SK-N-SH treated with all-trans-retinoic acid at 6 μM for 48 hours (cell line): ENCODE measurements at regions not wholly inside any gene's neighbourhood (a gene's known extent, or its start where the extent isn't known, plus 50 kb on each side); places are given as distances from the start of the nearest gene placed in this dataset.

Experiments
- ATAC-seq: fragments of 200-7000 bp; cut with Tn5 transposase; 3 replicates; pipeline ENCODE4 v1.9.1; 2020; ENCODE audit warnings: mild to moderate bottlenecking, moderate library complexity
- ARNTL ChIP-seq: fragments of 450-650 bp; formaldehyde crosslinking; IDR thresholded peaks from 2 replicates; pipeline ENCODE4 v1.5.0; 2020; ENCODE audit warnings: low read depth, mild to moderate bottlenecking, moderate library complexity, borderline replicate concordance
- CSDC2 ChIP-seq: fragments of 250-450 bp; sonication (Bioruptor Pico); IDR thresholded peaks from 2 replicates; pipeline ENCODE4 v1.5.0; 2020; ENCODE audit warnings: mild to moderate bottlenecking, moderate library complexity
- ESRRG ChIP-seq: fragments of 250-450 bp; sonication (Bioruptor Pico); IDR thresholded peaks from 2 replicates; pipeline ENCODE4 v1.6.1; 2021; ENCODE audit warnings: mild to moderate bottlenecking
- ISL1 ChIP-seq: fragments of 250-450 bp; sonication (Bioruptor Pico); IDR thresholded peaks from 2 replicates; pipeline ENCODE4 v2.1.2; 2022; ENCODE audit warnings: mild to moderate bottlenecking, moderate library complexity
- OSR1 ChIP-seq: fragments of 250-450 bp; sonication (Bioruptor Pico); IDR thresholded peaks from 2 replicates; pipeline ENCODE4 v1.8.0; 2022; ENCODE audit warnings: moderate library complexity, mild to moderate bottlenecking, inconsistent platforms
- RARB ChIP-seq: fragments of 250-450 bp; sonication (Bioruptor Pico); IDR thresholded peaks from 2 replicates; pipeline ENCODE4 v1.8.0; 2021; ENCODE audit warnings: mild to moderate bottlenecking, moderate library complexity
- SNAI2 ChIP-seq: fragments of 250-450 bp; sonication (Bioruptor Pico); IDR thresholded peaks from 2 replicates; pipeline ENCODE4 v1.5.0; 2020; ENCODE audit warnings: mild to moderate bottlenecking, moderate library complexity
- TCF4 ChIP-seq: fragments of 250-450 bp; sonication (Bioruptor Pico); IDR thresholded peaks from 2 replicates; pipeline ENCODE4 v1.8.0; 2021; ENCODE audit warnings: mild to moderate bottlenecking, moderate library complexity, borderline replicate concordance
- TOX ChIP-seq: fragments of 250-450 bp; sonication (Bioruptor Pico); IDR thresholded peaks from 2 replicates; pipeline ENCODE4 v1.8.0; 2021; ENCODE audit warnings: mild to moderate bottlenecking, moderate library complexity, borderline replicate concordance
- ZC3H10 ChIP-seq: fragments of 250-450 bp; sonication (Bioruptor Pico); IDR thresholded peaks from 2 replicates; pipeline ENCODE4 v1.5.1; 2021; ENCODE audit warnings: mild to moderate bottlenecking, moderate library complexity
- ZFP3 ChIP-seq: fragments of 250-450 bp; sonication (Bioruptor Pico); IDR thresholded peaks from 2 replicates; pipeline ENCODE4 v1.5.0; 2020; ENCODE audit warnings: mild to moderate bottlenecking, moderate library complexity
- ZFP30 ChIP-seq: fragments of 450-650 bp; formaldehyde crosslinking; IDR thresholded peaks from 2 replicates; pipeline ENCODE4 v1.5.0; 2022; ENCODE audit warnings: mild to moderate bottlenecking, moderate library complexity
- ZNF565 ChIP-seq: fragments of 450-650 bp; formaldehyde crosslinking; conservative IDR thresholded peaks from 2 replicates; pipeline ENCODE4 v1.5.0; 2020; ENCODE audit warnings: low read depth, mild to moderate bottlenecking, moderate library complexity
- ZNF70 ChIP-seq: fragments of 450-650 bp; formaldehyde crosslinking; IDR thresholded peaks from 2 replicates; pipeline ENCODE4 v1.5.0; 2020; ENCODE audit warnings: mild to moderate bottlenecking, moderate library complexity
- ZNF8 ChIP-seq: fragments of 450-650 bp; formaldehyde crosslinking; IDR thresholded peaks from 2 replicates; pipeline ENCODE4 v1.5.0; 2020; ENCODE audit warnings: mild to moderate bottlenecking, moderate library complexity
- TF ChIP-seq, protein P1 (sequence below): fragments of 250-450 bp; sonication (Bioruptor Pico); IDR thresholded peaks from 2 replicates; pipeline ENCODE4 v1.8.0; 2021; ENCODE audit warnings: low read depth, mild to moderate bottlenecking, moderate library complexity, borderline replicate concordance
- TF ChIP-seq, protein P2 (sequence below): fragments of 250-450 bp; sonication (Bioruptor Pico); IDR thresholded peaks from 2 replicates; pipeline ENCODE4 v1.5.1; 2020; ENCODE audit warnings: low read depth, mild to moderate bottlenecking, moderate library complexity
- TF ChIP-seq, protein P3 (sequence below): fragments of 250-450 bp; sonication (Bioruptor Pico); IDR thresholded peaks from 2 replicates; pipeline ENCODE4 v1.5.1; 2021; ENCODE audit warnings: mild to moderate bottlenecking, moderate library complexity
- TF ChIP-seq, protein P4 (sequence below): fragments of 250-450 bp; sonication (Bioruptor Pico); IDR thresholded peaks from 2 replicates; pipeline ENCODE4 v1.8.0; 2020; ENCODE audit warnings: mild to moderate bottlenecking, moderate library complexity, borderline replicate concordance

DNA sequence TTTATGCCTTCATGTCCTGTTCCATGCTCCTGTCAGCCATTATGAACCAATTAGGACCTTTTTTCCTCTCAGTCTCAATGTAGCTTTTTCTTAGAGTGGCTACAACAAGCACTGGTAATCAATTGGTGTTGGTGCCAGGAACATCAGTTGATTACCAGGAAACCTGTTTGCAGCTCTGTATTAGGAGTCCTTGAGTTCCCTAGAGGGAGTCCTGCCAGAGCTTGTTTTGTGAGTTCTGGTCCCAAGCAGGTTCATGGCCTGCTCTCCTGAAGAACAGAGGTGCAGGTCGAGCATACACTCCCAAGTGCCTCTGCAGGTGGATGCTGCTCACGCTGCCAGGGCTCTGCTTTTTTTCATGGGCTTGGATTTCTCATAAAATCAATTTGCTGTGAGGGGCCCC lies 137.9 kb upstream of the PRR23C start:
- ATAC-seq, result no peak
- TF ChIP-seq SNAI2 (CRISPR knock-in tag) (no peak), TOX (CRISPR knock-in tag) (no peak), ARNTL (CRISPR knock-in tag) (no peak), ISL1 (CRISPR knock-in tag) (no peak), ZNF70 (CRISPR knock-in tag) (no peak)
- TF ChIP-seq, protein P1, sequence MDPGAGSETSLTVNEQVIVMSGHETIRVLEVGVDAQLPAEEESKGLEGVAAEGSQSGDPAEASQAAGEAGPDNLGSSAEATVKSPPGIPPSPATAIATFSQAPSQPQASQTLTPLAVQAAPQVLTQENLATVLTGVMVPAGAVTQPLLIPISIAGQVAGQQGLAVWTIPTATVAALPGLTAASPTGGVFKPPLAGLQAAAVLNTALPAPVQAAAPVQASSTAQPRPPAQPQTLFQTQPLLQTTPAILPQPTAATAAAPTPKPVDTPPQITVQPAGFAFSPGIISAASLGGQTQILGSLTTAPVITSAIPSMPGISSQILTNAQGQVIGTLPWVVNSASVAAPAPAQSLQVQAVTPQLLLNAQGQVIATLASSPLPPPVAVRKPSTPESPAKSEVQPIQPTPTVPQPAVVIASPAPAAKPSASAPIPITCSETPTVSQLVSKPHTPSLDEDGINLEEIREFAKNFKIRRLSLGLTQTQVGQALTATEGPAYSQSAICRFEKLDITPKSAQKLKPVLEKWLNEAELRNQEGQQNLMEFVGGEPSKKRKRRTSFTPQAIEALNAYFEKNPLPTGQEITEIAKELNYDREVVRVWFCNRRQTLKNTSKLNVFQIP, result no peak
- TF ChIP-seq, protein P2, sequence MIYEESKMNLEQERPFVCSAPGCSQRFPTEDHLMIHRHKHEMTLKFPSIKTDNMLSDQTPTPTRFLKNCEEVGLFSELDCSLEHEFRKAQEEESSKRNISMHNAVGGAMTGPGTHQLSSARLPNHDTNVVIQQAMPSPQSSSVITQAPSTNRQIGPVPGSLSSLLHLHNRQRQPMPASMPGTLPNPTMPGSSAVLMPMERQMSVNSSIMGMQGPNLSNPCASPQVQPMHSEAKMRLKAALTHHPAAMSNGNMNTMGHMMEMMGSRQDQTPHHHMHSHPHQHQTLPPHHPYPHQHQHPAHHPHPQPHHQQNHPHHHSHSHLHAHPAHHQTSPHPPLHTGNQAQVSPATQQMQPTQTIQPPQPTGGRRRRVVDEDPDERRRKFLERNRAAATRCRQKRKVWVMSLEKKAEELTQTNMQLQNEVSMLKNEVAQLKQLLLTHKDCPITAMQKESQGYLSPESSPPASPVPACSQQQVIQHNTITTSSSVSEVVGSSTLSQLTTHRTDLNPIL (CRISPR knock-in tag), result no peak
- TF ChIP-seq, protein P3, sequence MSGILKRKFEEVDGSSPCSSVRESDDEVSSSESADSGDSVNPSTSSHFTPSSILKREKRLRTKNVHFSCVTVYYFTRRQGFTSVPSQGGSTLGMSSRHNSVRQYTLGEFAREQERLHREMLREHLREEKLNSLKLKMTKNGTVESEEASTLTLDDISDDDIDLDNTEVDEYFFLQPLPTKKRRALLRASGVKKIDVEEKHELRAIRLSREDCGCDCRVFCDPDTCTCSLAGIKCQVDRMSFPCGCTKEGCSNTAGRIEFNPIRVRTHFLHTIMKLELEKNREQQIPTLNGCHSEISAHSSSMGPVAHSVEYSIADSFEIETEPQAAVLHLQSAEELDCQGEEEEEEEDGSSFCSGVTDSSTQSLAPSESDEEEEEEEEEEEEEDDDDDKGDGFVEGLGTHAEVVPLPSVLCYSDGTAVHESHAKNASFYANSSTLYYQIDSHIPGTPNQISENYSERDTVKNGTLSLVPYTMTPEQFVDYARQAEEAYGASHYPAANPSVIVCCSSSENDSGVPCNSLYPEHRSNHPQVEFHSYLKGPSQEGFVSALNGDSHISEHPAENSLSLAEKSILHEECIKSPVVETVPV (CRISPR knock-in tag), result no peak

DNA sequence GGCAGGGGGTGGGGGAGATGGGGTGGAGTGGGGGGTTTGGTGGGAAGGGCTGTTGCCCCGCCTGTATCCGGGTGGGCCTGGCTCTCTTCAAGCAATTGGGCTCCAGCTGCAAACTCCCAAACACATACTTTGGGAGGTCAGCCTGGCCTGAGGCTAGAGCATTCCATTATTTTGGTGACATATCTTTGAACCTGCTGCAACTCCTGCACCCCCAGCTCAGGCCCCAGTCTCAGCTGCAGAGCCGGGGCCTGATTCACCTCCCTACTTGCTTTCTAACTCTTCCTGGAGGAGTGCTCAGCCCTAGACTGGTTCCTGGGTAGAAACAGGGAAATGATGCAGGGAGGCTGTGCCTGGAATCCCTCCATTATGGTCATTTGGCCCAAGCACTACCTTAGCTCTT lies 140.8 kb upstream of the PRR23C start:
- TF ChIP-seq ZNF8 (no peak), ZFP3 (CRISPR knock-in tag) (no peak), TOX (CRISPR knock-in tag) (no peak), CSDC2 (CRISPR knock-in tag) (no peak), OSR1 (CRISPR knock-in tag) (no peak), ISL1 (CRISPR knock-in tag) (no peak), ZNF565 (no peak), ZFP30 (CRISPR knock-in tag) (no peak), ZNF70 (CRISPR knock-in tag) (no peak), ZC3H10 (CRISPR knock-in tag) (no peak)
- TF ChIP-seq, protein P1, result no peak
- TF ChIP-seq, protein P2 (CRISPR knock-in tag), result no peak
- TF ChIP-seq, protein P4, sequence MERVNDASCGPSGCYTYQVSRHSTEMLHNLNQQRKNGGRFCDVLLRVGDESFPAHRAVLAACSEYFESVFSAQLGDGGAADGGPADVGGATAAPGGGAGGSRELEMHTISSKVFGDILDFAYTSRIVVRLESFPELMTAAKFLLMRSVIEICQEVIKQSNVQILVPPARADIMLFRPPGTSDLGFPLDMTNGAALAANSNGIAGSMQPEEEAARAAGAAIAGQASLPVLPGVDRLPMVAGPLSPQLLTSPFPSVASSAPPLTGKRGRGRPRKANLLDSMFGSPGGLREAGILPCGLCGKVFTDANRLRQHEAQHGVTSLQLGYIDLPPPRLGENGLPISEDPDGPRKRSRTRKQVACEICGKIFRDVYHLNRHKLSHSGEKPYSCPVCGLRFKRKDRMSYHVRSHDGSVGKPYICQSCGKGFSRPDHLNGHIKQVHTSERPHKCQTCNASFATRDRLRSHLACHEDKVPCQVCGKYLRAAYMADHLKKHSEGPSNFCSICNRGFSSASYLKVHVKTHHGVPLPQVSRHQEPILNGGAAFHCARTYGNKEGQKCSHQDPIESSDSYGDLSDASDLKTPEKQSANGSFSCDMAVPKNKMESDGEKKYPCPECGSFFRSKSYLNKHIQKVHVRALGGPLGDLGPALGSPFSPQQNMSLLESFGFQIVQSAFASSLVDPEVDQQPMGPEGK (CRISPR knock-in tag), result no peak
- TF ChIP-seq, protein P3 (CRISPR knock-in tag), result no peak

DNA sequence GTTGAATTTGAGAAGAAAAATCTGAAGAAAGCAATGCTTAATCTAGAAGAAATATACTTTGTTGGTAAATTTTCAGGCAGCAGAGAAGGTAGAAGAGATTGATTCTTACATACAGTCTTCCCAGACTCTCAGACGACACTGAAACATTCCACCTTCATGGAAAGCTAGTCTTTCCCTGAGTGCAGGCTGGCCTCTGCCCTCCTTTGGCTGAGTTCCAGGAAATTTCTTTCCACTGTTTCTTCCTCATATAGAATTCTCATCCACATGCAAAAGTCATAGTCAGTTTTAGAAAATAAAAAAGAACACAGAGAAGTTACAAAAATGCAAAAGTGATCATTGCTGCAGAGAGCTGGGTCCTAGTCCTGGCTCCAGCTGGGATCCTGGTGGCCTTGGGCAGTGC lies 142.5 kb upstream of the PRR23C start:
- ATAC-seq, result no peak
- no peak for TF ChIP-seq ZC3H10 (CRISPR knock-in tag)
- TF ChIP-seq TCF4 (CRISPR knock-in tag), result no peak
- TF ChIP-seq ISL1 (CRISPR knock-in tag), result no peak
- TF ChIP-seq TOX (CRISPR knock-in tag), result no peak
- no peak for TF ChIP-seq RARB (CRISPR knock-in tag)
- no peak for TF ChIP-seq ZNF70 (CRISPR knock-in tag)
- no peak for TF ChIP-seq CSDC2 (CRISPR knock-in tag)
- no peak for TF ChIP-seq SNAI2 (CRISPR knock-in tag)
- TF ChIP-seq ESRRG, result no peak

More for the DNA sequence above, 140.8 kb upstream of the PRR23C start:
- no peak for ATAC-seq
